ENCODE measurements at regions not wholly inside any gene's neighbourhood (a gene's known extent, or its start where the extent isn't known, plus 50 kb on each side); places are given as distances from the start of the nearest gene placed in this dataset.

DNA sequence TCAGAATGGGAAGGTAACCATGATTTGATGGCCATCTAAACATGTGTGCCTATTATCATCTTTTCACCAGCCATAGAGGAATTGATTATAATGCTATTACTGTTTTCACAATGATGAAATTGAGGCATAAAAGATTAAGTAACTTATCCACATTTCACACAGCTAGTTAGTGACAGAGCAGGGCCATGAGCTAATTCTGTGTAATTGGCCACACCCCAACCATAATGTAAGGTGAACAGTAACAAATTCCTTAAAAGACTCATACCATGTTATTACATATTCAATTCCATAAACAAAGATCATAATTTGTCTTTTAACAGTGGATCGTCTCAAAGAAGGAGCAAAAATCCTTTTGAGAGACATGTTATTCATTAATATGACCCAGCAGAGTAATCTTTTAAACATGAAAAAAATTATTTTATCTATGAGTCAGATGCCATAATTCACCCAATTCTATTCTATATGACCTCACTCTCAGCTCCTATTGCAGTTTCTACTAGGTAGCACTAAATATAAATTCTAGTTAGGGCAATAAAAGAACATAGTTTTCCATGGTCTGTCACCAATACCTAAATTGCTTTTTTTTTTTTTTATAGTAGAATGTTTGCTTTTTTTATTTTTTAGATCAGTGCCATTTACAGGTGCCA lies 475.8 kb upstream of the SLC39A10 start:
- Histone ChIP-seq H3K4me3 (ENCODE audit: low read length in 2 of 2) (no peak overlapping the region), H3K36me3 (ENCODE audit: control insufficient read depth in 2 of 2, insufficient read depth in 2 of 2, low read length in 2 of 2) (no peaks in the 10 kb centered on the region), H3K9ac (ENCODE audit: low read length in 2 of 2) (no peak overlapping the region), H3K4me1 (ENCODE audit: control insufficient read depth, insufficient read depth, low read length) (no peaks in the 10 kb centered on the region), H3K27me3 (ENCODE audit: control insufficient read depth in 1 of 2, insufficient read depth in 2 of 2, low read length in 2 of 2) (no peaks in the 10 kb centered on the region), H3K9me3 (ENCODE audit: control insufficient read depth in 2 of 2, low read length in 2 of 2) (no peaks in the 10 kb centered on the region), H3K27ac (ENCODE audit: low read length) (no peak overlapping the region)

- no peak overlapping the region for H3K4me3 ChIP-seq (ENCODE audit: low read length in 2 of 2)
- H3K9me3 ChIP-seq (ENCODE audit: control insufficient read depth in 2 of 2, low read length in 2 of 2): no peaks in the 10 kb centered on the region
- H3K9ac ChIP-seq (ENCODE audit: low read length in 2 of 2): no peak overlapping the region
- H3K27ac ChIP-seq (ENCODE audit: low read length): no peak overlapping the region
- no peaks in the 10 kb centered on the region for H3K4me1 ChIP-seq (ENCODE audit: control insufficient read depth, insufficient read depth, low read length)
- H3K36me3 ChIP-seq (ENCODE audit: control insufficient read depth in 2 of 2, insufficient read depth in 2 of 2, low read length in 2 of 2): no peaks in the 10 kb centered on the region
- no peaks in the 10 kb centered on the region for H3K27me3 ChIP-seq (ENCODE audit: control insufficient read depth in 1 of 2, insufficient read depth in 2 of 2, low read length in 2 of 2)
Observed at GRCh38 chr2:195168369-195168768, 488.7 kb upstream of the SLC39A10 start.

DNA sequence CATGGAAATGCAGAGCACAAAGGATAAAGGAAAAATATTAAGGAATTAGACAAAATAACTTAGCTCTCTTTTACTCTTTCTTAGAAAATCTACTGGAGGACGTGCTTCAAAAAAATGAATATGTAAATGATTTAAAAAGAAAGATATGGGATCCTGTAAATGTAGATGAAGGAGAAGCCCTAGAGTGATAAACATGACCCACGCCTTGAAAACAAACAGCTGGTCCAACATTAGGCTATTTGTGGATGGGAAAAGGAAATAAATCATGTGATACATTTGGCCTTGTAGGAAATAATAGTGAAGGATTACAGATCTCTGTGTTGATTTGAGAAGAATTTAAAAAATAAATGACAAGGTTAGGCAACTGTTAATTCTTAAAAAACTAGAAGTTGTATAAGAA lies 492.1 kb upstream of the SLC39A10 start:
- Histone ChIP-seq H3K36me3 (ENCODE audit: control insufficient read depth in 2 of 2, insufficient read depth in 2 of 2, low read length in 2 of 2) (no peaks in the 10 kb centered on the region), H3K4me3 (ENCODE audit: low read length in 2 of 2) (no peak overlapping the region), H3K9me3 (ENCODE audit: control insufficient read depth in 2 of 2, low read length in 2 of 2) (no peaks in the 10 kb centered on the region), H3K27ac (ENCODE audit: low read length) (no peak overlapping the region), H3K4me1 (ENCODE audit: control insufficient read depth, insufficient read depth, low read length) (no peaks in the 10 kb centered on the region), H3K27me3 (ENCODE audit: control insufficient read depth in 1 of 2, insufficient read depth in 2 of 2, low read length in 2 of 2) (no peaks in the 10 kb centered on the region), H3K9ac (ENCODE audit: low read length in 2 of 2) (no peak overlapping the region)

DNA sequence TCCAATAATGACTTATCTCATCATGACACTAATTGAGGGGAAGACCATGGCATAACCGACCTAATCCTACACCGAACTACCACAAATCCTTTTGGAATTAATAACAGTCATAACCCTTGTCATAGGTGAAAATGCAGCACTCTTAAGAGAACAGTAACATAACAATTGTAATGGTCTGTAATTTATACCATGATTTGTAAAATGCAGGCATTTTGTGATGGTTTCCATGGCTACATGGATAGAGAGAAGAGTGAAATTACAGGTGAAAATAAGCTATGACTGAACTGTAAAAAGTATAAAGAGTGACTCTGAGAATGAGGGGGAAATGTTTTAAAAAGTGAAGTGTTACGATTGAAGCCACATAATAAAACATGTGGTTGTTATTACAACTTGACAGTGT lies 494.1 kb upstream of the SLC39A10 start:
- H3K36me3 ChIP-seq (ENCODE audit: control insufficient read depth in 2 of 2, insufficient read depth in 2 of 2, low read length in 2 of 2): no peaks in the 10 kb centered on the region

GRCh38 chr2:195162194-195162593 lies 494.8 kb upstream of the SLC39A10 start:
- no peak overlapping the region for H3K27ac ChIP-seq (ENCODE audit: low read length)
- no peak overlapping the region for H3K4me3 ChIP-seq (ENCODE audit: low read length in 2 of 2)
- H3K9me3 ChIP-seq (ENCODE audit: control insufficient read depth in 2 of 2, low read length in 2 of 2): no peaks in the 10 kb centered on the region
- no peak overlapping the region for H3K9ac ChIP-seq (ENCODE audit: low read length in 2 of 2)
- no peaks in the 10 kb centered on the region for H3K4me1 ChIP-seq (ENCODE audit: control insufficient read depth, insufficient read depth, low read length)
- no peaks in the 10 kb centered on the region for H3K27me3 ChIP-seq (ENCODE audit: control insufficient read depth in 1 of 2, insufficient read depth in 2 of 2, low read length in 2 of 2)
- no peaks in the 10 kb centered on the region for H3K36me3 ChIP-seq (ENCODE audit: control insufficient read depth in 2 of 2, insufficient read depth in 2 of 2, low read length in 2 of 2)

More for the DNA sequence above, 494.1 kb upstream of the SLC39A10 start:
- H3K4me1 ChIP-seq (ENCODE audit: control insufficient read depth, insufficient read depth, low read length): no peaks in the 10 kb centered on the region
- H3K27me3 ChIP-seq (ENCODE audit: control insufficient read depth in 1 of 2, insufficient read depth in 2 of 2, low read length in 2 of 2): no peaks in the 10 kb centered on the region
- H3K9ac ChIP-seq (ENCODE audit: low read length in 2 of 2): no peak overlapping the region
- H3K27ac ChIP-seq (ENCODE audit: low read length): no peak overlapping the region
- no peak overlapping the region for H3K4me3 ChIP-seq (ENCODE audit: low read length in 2 of 2)
- H3K9me3 ChIP-seq (ENCODE audit: control insufficient read depth in 2 of 2, low read length in 2 of 2): no peaks in the 10 kb centered on the region

DNA sequence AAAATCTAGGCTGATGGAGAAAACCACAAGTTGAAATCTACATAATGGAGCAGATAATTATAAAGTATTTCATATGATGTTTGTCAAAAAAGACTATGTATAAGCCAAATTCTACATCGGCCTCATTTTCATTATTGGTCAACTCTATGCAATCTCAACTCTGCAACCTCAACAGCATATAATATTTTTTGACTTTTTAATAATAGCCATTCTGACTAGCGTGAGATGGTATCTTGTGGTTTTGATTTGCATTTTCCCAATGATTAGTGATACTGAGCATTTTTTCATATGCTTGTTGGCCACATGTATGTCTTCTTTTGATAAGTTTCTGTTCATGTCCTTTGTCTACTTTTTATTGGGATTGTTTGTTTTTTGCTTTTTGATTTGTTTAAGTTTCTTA lies 496.1 kb upstream of the SLC39A10 start:
- Histone ChIP-seq H3K4me1 (ENCODE audit: control insufficient read depth, insufficient read depth, low read length) (no peaks in the 10 kb centered on the region), H3K27me3 (ENCODE audit: control insufficient read depth in 1 of 2, insufficient read depth in 2 of 2, low read length in 2 of 2) (no peaks in the 10 kb centered on the region), H3K9me3 (ENCODE audit: control insufficient read depth in 2 of 2, low read length in 2 of 2) (no peaks in the 10 kb centered on the region), H3K4me3 (ENCODE audit: low read length in 2 of 2) (no peak overlapping the region), H3K9ac (ENCODE audit: low read length in 2 of 2) (no peak overlapping the region), H3K27ac (ENCODE audit: low read length) (no peak overlapping the region), H3K36me3 (ENCODE audit: control insufficient read depth in 2 of 2, insufficient read depth in 2 of 2, low read length in 2 of 2) (no peaks in the 10 kb centered on the region)

GRCh38 chr2:195151711-195152110 lies 505.3 kb upstream of the SLC39A10 start:
- Histone ChIP-seq H3K27me3 (ENCODE audit: control insufficient read depth in 1 of 2, insufficient read depth in 2 of 2, low read length in 2 of 2) (no peaks in the 10 kb centered on the region), H3K27ac (ENCODE audit: low read length) (no peak overlapping the region), H3K4me1 (ENCODE audit: control insufficient read depth, insufficient read depth, low read length) (no peaks in the 10 kb centered on the region), H3K4me3 (ENCODE audit: low read length in 2 of 2) (no peak overlapping the region), H3K9ac (ENCODE audit: low read length in 2 of 2) (no peak overlapping the region), H3K36me3 (ENCODE audit: control insufficient read depth in 2 of 2, insufficient read depth in 2 of 2, low read length in 2 of 2) (no peaks in the 10 kb centered on the region), H3K9me3 (ENCODE audit: control insufficient read depth in 2 of 2, low read length in 2 of 2) (no peaks in the 10 kb centered on the region)

- no peaks in the 10 kb centered on the region for H3K27me3 ChIP-seq (ENCODE audit: control insufficient read depth in 1 of 2, insufficient read depth in 2 of 2, low read length in 2 of 2)
- H3K9me3 ChIP-seq (ENCODE audit: control insufficient read depth in 2 of 2, low read length in 2 of 2): no peaks in the 10 kb centered on the region
- H3K9ac ChIP-seq (ENCODE audit: low read length in 2 of 2): no peak overlapping the region
- H3K27ac ChIP-seq (ENCODE audit: low read length): no peak overlapping the region
- H3K4me3 ChIP-seq (ENCODE audit: low read length in 2 of 2): no peak overlapping the region
- H3K4me1 ChIP-seq (ENCODE audit: control insufficient read depth, insufficient read depth, low read length): no peaks in the 10 kb centered on the region
- H3K36me3 ChIP-seq (ENCODE audit: control insufficient read depth in 2 of 2, insufficient read depth in 2 of 2, low read length in 2 of 2): no peaks in the 10 kb centered on the region
Observed at GRCh38 chr2:195150819-195151218, 506.2 kb upstream of the SLC39A10 start.

GRCh38 chr2:195148004-195148403 lies 509.0 kb upstream of the SLC39A10 start:
- Histone ChIP-seq H3K27me3 (ENCODE audit: control insufficient read depth in 1 of 2, insufficient read depth in 2 of 2, low read length in 2 of 2) (no peaks in the 10 kb centered on the region), H3K4me1 (ENCODE audit: control insufficient read depth, insufficient read depth, low read length) (no peaks in the 10 kb centered on the region), H3K27ac (ENCODE audit: low read length) (no peak overlapping the region), H3K9me3 (ENCODE audit: control insufficient read depth in 2 of 2, low read length in 2 of 2) (peaks cover 0 to 4% of the 10 kb centered on the region in 2 donors), H3K36me3 (ENCODE audit: control insufficient read depth in 2 of 2, insufficient read depth in 2 of 2, low read length in 2 of 2) (no peaks in the 10 kb centered on the region), H3K4me3 (ENCODE audit: low read length in 2 of 2) (no peak overlapping the region), H3K9ac (ENCODE audit: low read length in 2 of 2) (no peak overlapping the region)

DNA sequence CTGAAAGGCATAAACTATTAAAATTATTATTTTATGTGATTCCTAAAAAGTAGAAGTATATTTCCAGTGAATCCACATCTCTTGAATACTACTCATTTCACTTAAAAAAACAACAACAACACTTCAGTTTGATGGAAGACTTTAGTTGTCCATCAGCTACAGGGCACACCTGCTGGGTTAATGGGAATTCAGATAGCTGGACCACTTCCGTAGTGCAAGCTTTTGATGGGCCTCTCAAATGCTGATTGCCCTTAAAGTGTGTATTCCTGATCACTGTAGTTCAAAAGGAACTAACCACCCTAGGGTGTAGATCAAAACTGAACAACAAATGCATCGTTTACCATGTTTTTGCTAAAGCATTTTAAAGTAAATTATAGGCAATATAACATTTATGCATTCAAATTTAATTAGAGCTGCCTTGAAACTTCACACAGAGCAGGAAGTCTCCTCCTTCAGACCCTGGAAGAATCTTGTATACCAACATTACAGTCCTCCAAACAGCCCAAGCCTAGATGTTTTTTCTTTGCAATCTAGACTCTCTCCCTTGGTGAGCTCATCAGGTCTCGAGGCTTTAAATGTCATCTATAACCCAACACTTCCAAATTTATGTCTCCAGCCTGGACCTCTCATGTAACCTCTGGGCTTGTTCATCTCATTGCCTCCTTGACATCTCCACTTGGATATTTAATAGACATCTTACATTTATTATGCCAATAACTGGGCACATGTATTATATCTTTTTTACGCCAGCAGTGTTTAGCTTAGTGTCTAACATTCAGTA lies 510.1 kb upstream of the SLC39A10 start:
- no peaks in the 10 kb centered on the region for H3K27me3 ChIP-seq (ENCODE audit: control insufficient read depth in 1 of 2, insufficient read depth in 2 of 2, low read length in 2 of 2)
- H3K4me1 ChIP-seq (ENCODE audit: control insufficient read depth, insufficient read depth, low read length): no peaks in the 10 kb centered on the region

GRCh38 chr2:195138435-195138834 lies 518.6 kb upstream of the SLC39A10 start:
- H3K9ac ChIP-seq (ENCODE audit: low read length in 2 of 2): no peak overlapping the region
- H3K27ac ChIP-seq (ENCODE audit: low read length): no peak overlapping the region
- peaks cover 0 to 4% of the 10 kb centered on the region in 2 donors for H3K9me3 ChIP-seq (ENCODE audit: control insufficient read depth in 2 of 2, low read length in 2 of 2)
- H3K36me3 ChIP-seq (ENCODE audit: control insufficient read depth in 2 of 2, insufficient read depth in 2 of 2, low read length in 2 of 2): no peaks in the 10 kb centered on the region
- H3K4me1 ChIP-seq (ENCODE audit: control insufficient read depth, insufficient read depth, low read length): no peaks in the 10 kb centered on the region
- H3K27me3 ChIP-seq (ENCODE audit: control insufficient read depth in 1 of 2, insufficient read depth in 2 of 2, low read length in 2 of 2): no peaks in the 10 kb centered on the region
- no peak overlapping the region for H3K4me3 ChIP-seq (ENCODE audit: low read length in 2 of 2)

More for the DNA sequence above, 510.1 kb upstream of the SLC39A10 start:
- Histone ChIP-seq H3K27ac (ENCODE audit: low read length) (no peak overlapping the region), H3K36me3 (ENCODE audit: control insufficient read depth in 2 of 2, insufficient read depth in 2 of 2, low read length in 2 of 2) (no peaks in the 10 kb centered on the region), H3K9me3 (ENCODE audit: control insufficient read depth in 2 of 2, low read length in 2 of 2) (peaks cover 0 to 4% of the 10 kb centered on the region in 2 donors), H3K9ac (ENCODE audit: low read length in 2 of 2) (no peak overlapping the region), H3K4me3 (ENCODE audit: low read length in 2 of 2) (no peak overlapping the region)

All from stomach smooth muscle (tissue), 2 donors.